Erythroblast (primary cell): ENCODE measurements at regions not wholly inside any gene's neighbourhood (a gene's known extent, or its start where the extent isn't known, plus 50 kb on each side); places are given as distances from the start of the nearest gene placed in this dataset.

ENCODE experiments used
- GATA1 ChIP-seq: IDR thresholded peaks from 2 replicates; pipeline ENCODE4 v1.6.1; 2011; ENCODE audit warnings: low read depth, mild to moderate bottlenecking, control low read depth, low read length, moderate library complexity
- POLR2A ChIP-seq: IDR thresholded peaks from 2 replicates; pipeline ENCODE4 v1.6.1; 2011; ENCODE audit warnings: mild to moderate bottlenecking, low read length

GRCh38 chr10:3009341-3009740, 58.0 kb upstream of the PFKP start:
- TF ChIP-seq POLR2A (no peak), GATA1 (no peak)
